Endothelial cell of umbilical vein (primary cell): ENCODE measurements at regions not wholly inside any gene's neighbourhood (a gene's known extent, or its start where the extent isn't known, plus 50 kb on each side); places are given as distances from the start of the nearest gene placed in this dataset.

Experiments used
- BruUV-seq: library from RNA; stranded (reverse); fragments of 400-500 nt; replicated peaks from 2 replicates; lab custom pipeline; 2021; lab: Mats Ljungman, UMichigan
- CTCF ChIA-PET: fragments of 300-600, 350-600 bp; sonication (Branson Sonifier 250); formaldehyde crosslinking; loops from one replicate; lab custom pipeline; 2021; ENCODE audit warnings: antibody characterized with exemption, inconsistent platforms; lab: Charles Lee
- POLR2A ChIA-PET: fragments of 300-600, 350-600 bp; sonication (Branson Sonifier 250); formaldehyde crosslinking; loops from one replicate; lab custom pipeline; 2021; ENCODE audit warnings: antibody characterized with exemption, inconsistent platforms; lab: Charles Lee
- DNase-seq: peaks from one replicate; pipeline ENCODE4 v3.0.0-alpha.2; 2011; ENCODE audit warnings: low read depth, low spot score
- FAIRE-seq: peaks from 2 replicates; lab custom pipeline; 2011; peaks lifted over from hg19 to GRCh38; lab: Jason Lieb, UNC
- H2AFZ ChIP-seq: 2 replicates; pipeline ENCODE4 v1.6.0; 2012; ENCODE audit warnings: low read depth, low read length, control low read depth, inconsistent platforms
- H3K27ac ChIP-seq: 2 replicates; pipeline ENCODE4 v1.5.1; 2011; ENCODE audit warnings: low read depth, mild to moderate bottlenecking, control low read depth, low read length, moderate library complexity; ENCODE audit not compliant: insufficient read depth
- H3K27me3 ChIP-seq, 2 experiments: 2 replicates each; pipeline versions ENCODE4 v1.6.0 to v1.6.1; 2011; ENCODE audit warnings: low read length in 2 of 2, mixed read lengths in 1 of 2; ENCODE audit not compliant: control insufficient read depth in 2 of 2, insufficient read depth in 2 of 2
- H3K36me3 ChIP-seq, 2 experiments: 2 replicates in 1 of 2; 3 replicates in 1 of 2; pipeline ENCODE4 v1.5.1; 2011; ENCODE audit warnings: low read length in 2 of 2, mild to moderate bottlenecking in 1 of 2, moderate library complexity in 1 of 2; ENCODE audit not compliant: control insufficient read depth in 2 of 2, insufficient read depth in 2 of 2; ENCODE audit errors: extremely low read depth in 1 of 2
- H3K4me1 ChIP-seq: 3 replicates; pipeline ENCODE4 v1.5.1; 2011; ENCODE audit warnings: mild to moderate bottlenecking, low read length; ENCODE audit not compliant: control insufficient read depth, insufficient read depth; ENCODE audit errors: extremely low read depth
- H3K4me2 ChIP-seq: 2 replicates; pipeline ENCODE4 v1.6.1; 2011; ENCODE audit warnings: low read length, control low read depth, mixed read lengths; ENCODE audit not compliant: insufficient read depth
- H3K4me3 ChIP-seq, 3 experiments: fragments of 200-600 bp in 1 of 3; sonication (generic), shearing (Covaris generic) in 1 of 3; replicated peaks in 1 of 3; 2 replicates each; pipeline ENCODE4 v1.5.1; 2011 to 2016; ENCODE audit warnings: control low read depth in 3 of 3, low read length in 3 of 3, mild to moderate bottlenecking in 2 of 3, inconsistent platforms in 1 of 3, low read depth in 1 of 3, moderate library complexity in 1 of 3; ENCODE audit not compliant: insufficient read depth in 1 of 3
- H3K79me2 ChIP-seq: 2 replicates; pipeline ENCODE4 v1.6.0; 2012; ENCODE audit warnings: low read length, inconsistent platforms; ENCODE audit not compliant: control insufficient read depth, insufficient read depth
- H3K9ac ChIP-seq: replicated peaks from 2 replicates; pipeline ENCODE3; 2011; ENCODE audit warnings: low read length, control low read depth; ENCODE audit not compliant: insufficient read depth; ENCODE audit errors: extremely low read depth
- H3K9me1 ChIP-seq: replicated peaks from 3 replicates; pipeline ENCODE4 v1.6.0; 2011; ENCODE audit warnings: mild to moderate bottlenecking, low read length; ENCODE audit not compliant: control insufficient read depth, insufficient read depth; ENCODE audit errors: extremely low read depth
- H3K9me3 ChIP-seq: replicated peaks from 2 replicates; pipeline ENCODE4 v1.5.1; 2012; ENCODE audit warnings: low read length, inconsistent platforms; ENCODE audit not compliant: control insufficient read depth, insufficient read depth
- H4K20me1 ChIP-seq: replicated peaks from 2 replicates; pipeline ENCODE3; 2011; ENCODE audit warnings: mild to moderate bottlenecking, low read length; ENCODE audit not compliant: control insufficient read depth, insufficient read depth; ENCODE audit errors: extremely low read depth
- CTCF ChIP-seq, 2 donors: IDR thresholded peaks; 1 replicate in 1 of 2; 2 replicates in 1 of 2; pipeline ENCODE4 v1.5.1; 2011; ENCODE audit warnings: low read length in 2 of 2, mild to moderate bottlenecking in 2 of 2, moderate library complexity in 2 of 2, control low read depth in 1 of 2, inconsistent platforms in 1 of 2, low read depth in 1 of 2; ENCODE audit not compliant: insufficient read depth in 1 of 2; ENCODE audit errors: extremely low read depth in 1 of 2
- EZH2 ChIP-seq: IDR thresholded peaks from 2 replicates; pipeline ENCODE4 v1.6.1; 2012; ENCODE audit warnings: borderline replicate concordance, low read depth, mild to moderate bottlenecking, moderate library complexity, low read length, inconsistent platforms; ENCODE audit not compliant: severe bottlenecking
- FOS ChIP-seq: IDR thresholded peaks from 2 replicates; pipeline ENCODE4 v1.6.1; 2011; ENCODE audit warnings: mild to moderate bottlenecking, low read length, moderate library complexity, borderline replicate concordance; ENCODE audit not compliant: insufficient read depth
- GATA2 ChIP-seq: IDR thresholded peaks from 2 replicates; pipeline ENCODE4 v1.7.0; 2011; ENCODE audit warnings: low read depth, mild to moderate bottlenecking, moderate library complexity, mixed read lengths, low read length; ENCODE audit not compliant: insufficient read length, insufficient read depth
- JUN ChIP-seq: IDR thresholded peaks from 2 replicates; pipeline ENCODE4 v1.6.1; 2011; ENCODE audit warnings: borderline replicate concordance, low read depth; ENCODE audit not compliant: insufficient read length, insufficient read depth
- MAX ChIP-seq: IDR thresholded peaks from 2 replicates; pipeline ENCODE4 v1.6.1; 2011; ENCODE audit not compliant: insufficient read depth, insufficient read length
- MYC ChIP-seq: IDR thresholded peaks from one replicate; pipeline ENCODE4 v1.6.1; 2011; ENCODE audit warnings: mild to moderate bottlenecking, low read depth, low read length
- POLR2A ChIP-seq: IDR thresholded peaks from 2 replicates; pipeline ENCODE4 v1.6.1; 2012; ENCODE audit warnings: low read depth, mild to moderate bottlenecking, control low read depth, low read length
- POLR2AphosphoS5 ChIP-seq: IDR thresholded peaks from 2 replicates; pipeline ENCODE4 v1.6.1; 2012; ENCODE audit warnings: low read depth, mild to moderate bottlenecking, control low read depth, low read length, moderate library complexity; ENCODE audit not compliant: insufficient read depth
- dilution Hi-C: fragments of 300-500 bp; cut with MboI; formaldehyde crosslinking; loops from one replicate; pipeline ENCODE4 v1.15.0; 2019; ENCODE audit warnings: low sequenced_read_pairs; ENCODE audit not compliant: extremely low pct_ligation_motif_present
- intact Hi-C: fragments of 100-400 bp; cut with micrococcal nuclease; formaldehyde crosslinking; loops from one replicate; pipeline ENCODE4 v1.10.0; 2022

- Histone ChIP-seq H3K9ac (no peak overlapping the region), H3K9me1 (no peaks in the 10 kb centered on the region), H3K4me1 (peaks cover 10% of the 10 kb centered on the region), H3K36me3 (no peaks in the 10 kb centered on the region), H4K20me1 (no peaks in the 10 kb centered on the region), H3K9me3 (no peaks in the 10 kb centered on the region), H3K4me2 (peak overlapping the region; percentile 16), H3K27me3 (no peaks in the 10 kb centered on the region), H3K79me2 (no peaks in the 10 kb centered on the region), H3K27ac (peak overlapping the region; percentile 7), H3K4me3 (no peak overlapping the region), H2AFZ (peak overlapping the region; percentile 78)
- DNase-seq (peak; percentile 54), FAIRE-seq (peak; percentile 65)
- dilution Hi-C loops (no loop called here), intact Hi-C loops (no loop called here)
- POLR2A ChIA-PET, result no interaction called here
- no TSS peak for BruUV-seq
- CTCF ChIA-PET, result interaction anchor here (0.8 to 2.0 kb wide), 10 partner anchors 9 to 236 kb away, joined by 3 to 7 read pairs (median 4); no protein-coding TSS in a partner anchor
- no peak for TF ChIP-seq EZH2
- peak; percentile 44 for TF ChIP-seq FOS
- no peak for TF ChIP-seq CTCF (IDR thresholded peaks at IDR 0.05; ENCODE audit: extremely low read depth in 1 of 2, insufficient read depth in 1 of 2, low read depth in 1 of 2, low read length in 2 of 2)
- TF ChIP-seq MAX, result no peak
- TF ChIP-seq POLR2AphosphoS5, result no peak
Observed at GRCh38 chr3:56911363-56911762, 109.6 kb upstream of the ARHGEF3 start.

- H2AFZ ChIP-seq, result no peak overlapping the region
- intact Hi-C loops (no loop called here), dilution Hi-C loops (no loop called here)
- H3K9ac ChIP-seq, result no peak overlapping the region
- no peaks in the 10 kb centered on the region for H3K9me1 ChIP-seq
- no peaks in the 10 kb centered on the region for H3K9me3 ChIP-seq
- no peaks in the 10 kb centered on the region for H3K27me3 ChIP-seq
- no peak overlapping the region for H3K4me3 ChIP-seq
- POLR2A ChIA-PET, result no interaction called here
- no peaks in the 10 kb centered on the region for H3K79me2 ChIP-seq
- no peak overlapping the region for H3K27ac ChIP-seq
- no peak for FAIRE-seq
- no peaks in the 10 kb centered on the region for H3K36me3 ChIP-seq
- CTCF ChIA-PET, result no interaction called here
- H4K20me1 ChIP-seq, result no peaks in the 10 kb centered on the region
- BruUV-seq, result no TSS peak
- no peak for DNase-seq
- TF ChIP-seq MYC (no peak), FOS (no peak), CTCF (IDR thresholded peaks at IDR 0.05; ENCODE audit: extremely low read depth in 1 of 2, insufficient read depth in 1 of 2, low read depth in 1 of 2, low read length in 2 of 2) (no peak), EZH2 (no peak), POLR2A (no peak), MAX (no peak), POLR2AphosphoS5 (no peak), JUN (no peak), GATA2 (no peak)
- H3K4me2 ChIP-seq, result no peak overlapping the region
- H3K4me1 ChIP-seq, result peaks cover 10% of the 10 kb centered on the region
Observed at GRCh38 chr3:56909349-56909748, 107.6 kb upstream of the ARHGEF3 start.
